VCaP (cell line): ENCODE measurements at regions not wholly inside any gene's neighbourhood (a gene's known extent, or its start where the extent isn't known, plus 50 kb on each side); places are given as distances from the start of the nearest gene placed in this dataset.

Experiments used
- H3K27ac ChIP-seq: fragments of 450-650 bp; 2 replicates; pipeline ENCODE4 v1.5.1; 2017
- CTCF ChIP-seq: fragments of 450-650 bp; conservative IDR thresholded peaks from 2 replicates; pipeline ENCODE4 v1.5.1; 2017; ENCODE audit warnings: mild to moderate bottlenecking, moderate library complexity

GRCh38 chr6:12410946-12411345 lies 120.8 kb downstream of the EDN1 start:
- no peak overlapping the region for H3K27ac ChIP-seq
- TF ChIP-seq CTCF, result no peak

GRCh38 chr6:12414096-12414675 lies 124.0 kb downstream of the EDN1 start:
- no peak for TF ChIP-seq CTCF
- H3K27ac ChIP-seq, result no peak overlapping the region

DNA sequence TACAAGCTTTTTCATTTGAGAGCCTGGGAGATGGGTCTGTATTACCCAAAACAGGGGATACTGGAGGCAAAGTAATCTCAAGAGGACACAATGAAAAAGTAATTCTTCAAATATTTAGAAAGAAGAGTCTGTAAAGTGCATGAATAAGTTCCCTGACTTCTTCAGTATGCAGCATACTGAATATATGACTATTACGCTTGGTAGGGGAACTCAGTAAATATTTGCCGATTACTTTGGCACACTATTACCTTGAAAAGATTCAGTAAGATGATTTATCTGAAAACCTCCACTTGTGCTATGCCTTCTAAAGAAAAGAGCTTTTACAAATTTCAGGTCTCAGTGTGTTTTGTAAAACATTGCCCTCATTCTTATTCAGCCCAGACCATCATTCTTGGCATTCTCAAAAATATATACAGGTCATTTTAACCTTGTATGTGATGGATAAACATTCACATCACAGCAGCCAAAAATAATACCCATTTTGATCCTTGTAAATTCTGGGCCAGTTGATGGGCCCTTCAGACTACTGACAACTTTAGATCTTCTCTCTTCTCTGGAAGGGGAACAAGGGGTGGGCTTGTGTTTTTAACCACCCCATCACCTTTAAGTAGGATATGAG lies 125.9 kb downstream of the EDN1 start:
- no peak overlapping the region for H3K27ac ChIP-seq

DNA sequence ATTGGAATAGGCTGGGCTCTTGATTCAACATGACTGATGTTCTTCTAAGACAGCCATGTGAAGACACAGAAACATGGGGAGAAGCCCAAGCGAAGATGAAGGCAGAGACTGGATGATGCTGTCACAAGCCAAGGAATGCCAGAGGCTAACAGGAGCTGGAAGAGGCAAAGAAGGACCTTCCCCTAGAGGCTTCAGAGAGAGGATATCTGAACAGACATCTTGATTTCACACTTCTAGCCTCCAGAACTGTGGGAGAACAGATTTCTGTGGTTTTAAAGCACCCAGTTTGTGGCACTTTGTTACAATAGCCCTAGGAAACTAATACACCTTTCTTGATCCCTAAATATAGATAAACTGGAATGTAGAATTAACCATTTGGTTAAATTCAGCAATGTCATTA lies 127.0 kb downstream of the EDN1 start:
- H3K27ac ChIP-seq, result no peak overlapping the region
- TF ChIP-seq CTCF, result no peak

More for the DNA sequence above, 125.9 kb downstream of the EDN1 start:
- TF ChIP-seq CTCF, result no peak

GRCh38 chr6:12418946-12419345 lies 128.8 kb downstream of the EDN1 start:
- peak overlapping the region; percentile 38 for H3K27ac ChIP-seq
- TF ChIP-seq CTCF, result no peak

DNA sequence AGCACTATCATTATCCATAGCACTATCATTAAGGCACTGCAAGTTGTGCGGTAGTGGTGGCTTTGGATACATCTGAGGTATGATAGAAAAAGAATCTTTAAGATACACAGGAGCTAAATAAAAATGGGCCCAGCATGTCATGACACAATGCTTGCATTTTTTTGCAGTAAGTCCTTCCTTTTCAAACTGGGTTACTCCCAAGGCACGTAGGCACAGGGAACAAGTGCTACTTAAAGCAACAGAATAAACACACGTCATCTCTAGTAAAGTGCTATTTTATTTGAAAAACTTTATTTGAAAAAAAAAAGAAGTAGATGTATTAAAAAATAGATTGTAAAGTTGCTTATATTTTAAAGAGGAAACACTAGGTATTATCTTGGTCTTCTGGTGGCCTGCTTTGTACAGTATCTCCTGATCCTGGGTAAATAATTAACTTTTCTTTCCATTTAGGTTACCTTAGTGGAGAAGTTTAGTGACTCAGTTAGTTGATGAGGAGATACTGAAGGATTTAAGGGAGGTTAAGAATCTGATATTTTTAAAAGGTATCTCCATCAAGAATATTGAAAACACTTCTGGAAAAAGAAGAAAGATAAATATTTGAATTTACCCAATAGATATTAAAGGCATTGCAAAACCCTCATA lies 129.6 kb downstream of the EDN1 start:
- peak overlapping the region; percentile 38 for H3K27ac ChIP-seq
- no peak for TF ChIP-seq CTCF

DNA sequence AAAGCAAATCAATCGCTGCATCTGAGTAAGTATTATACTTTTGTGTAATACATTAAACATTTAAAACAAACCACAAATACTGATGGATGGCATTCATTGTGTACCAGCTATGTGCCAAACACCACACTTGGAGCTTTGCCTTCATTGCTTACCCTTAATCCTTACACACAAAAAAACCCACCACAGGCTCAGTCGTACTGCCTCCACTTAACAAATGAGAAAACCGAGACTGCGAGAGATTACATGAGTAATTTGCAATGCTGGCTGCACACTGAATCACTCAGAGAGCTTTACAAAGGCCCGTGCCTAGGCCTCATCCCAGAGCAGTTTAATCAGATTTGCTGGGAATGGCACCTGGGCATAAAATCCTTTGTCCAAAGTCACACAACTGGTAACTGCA lies 130.5 kb downstream of the EDN1 start:
- no peak for TF ChIP-seq CTCF
- peak overlapping the region; percentile 38 for H3K27ac ChIP-seq
